ENCODE measurements at regions not wholly inside any gene's neighbourhood (a gene's known extent, or its start where the extent isn't known, plus 50 kb on each side); places are given as distances from the start of the nearest gene placed in this dataset.

GRCh38 chr4:74613266-74613665 lies 168.3 kb downstream of the AREG start:
- Mint-ChIP-seq H3K4me3 (no peak overlapping the region), H3K4me1 (ENCODE audit: low read depth) (peaks cover 10% of the 10 kb centered on the region), H3K36me3 (ENCODE audit: low read depth) (peaks cover 4% of the 10 kb centered on the region), H3K27ac (no peak overlapping the region), H3K9me3 (peaks cover 5% of the 10 kb centered on the region; the same call in 1 of the 2 replicates), H3K27me3 (ENCODE audit: insufficient read depth) (peaks cover 24% of the 10 kb centered on the region)
- no peak for DNase-seq
- no peak for TF ChIP-seq CTCF (IDR thresholded peaks at IDR 0.05)

GRCh38 chr4:74615411-74615810 lies 170.5 kb downstream of the AREG start:
- no peak for TF ChIP-seq CTCF (IDR thresholded peaks at IDR 0.05)
- Mint-ChIP-seq H3K4me3 (no peak overlapping the region), H3K27me3 (ENCODE audit: insufficient read depth) (peaks cover 24% of the 10 kb centered on the region), H3K36me3 (ENCODE audit: low read depth) (peaks cover 4% of the 10 kb centered on the region), H3K27ac (no peak overlapping the region), H3K9me3 (peaks cover 5% of the 10 kb centered on the region; the same call in 1 of the 2 replicates), H3K4me1 (ENCODE audit: low read depth) (peaks cover 18% of the 10 kb centered on the region)
- DNase-seq: no peak

GRCh38 chr4:74618166-74618565 lies 173.2 kb downstream of the AREG start:
- H3K9me3 Mint-ChIP-seq: peaks cover 5% of the 10 kb centered on the region; the same call in 1 of the 2 replicates
- no peak overlapping the region for H3K27ac Mint-ChIP-seq
- TF ChIP-seq CTCF (IDR thresholded peaks at IDR 0.05): no peak
- peaks cover 4% of the 10 kb centered on the region for H3K36me3 Mint-ChIP-seq (ENCODE audit: low read depth)
- DNase-seq: no peak
- no peak overlapping the region for H3K4me3 Mint-ChIP-seq
- peaks cover 21% of the 10 kb centered on the region for H3K4me1 Mint-ChIP-seq (ENCODE audit: low read depth)
- H3K27me3 Mint-ChIP-seq (ENCODE audit: insufficient read depth): peaks cover 19% of the 10 kb centered on the region

- Mint-ChIP-seq H3K4me1 (ENCODE audit: low read depth) (peaks cover 25% of the 10 kb centered on the region), H3K27ac (no peak overlapping the region), H3K27me3 (ENCODE audit: insufficient read depth) (peaks cover 15% of the 10 kb centered on the region), H3K36me3 (ENCODE audit: low read depth) (peaks cover 4% of the 10 kb centered on the region), H3K9me3 (peaks cover 5% of the 10 kb centered on the region; the same call in 1 of the 2 replicates), H3K4me3 (no peak overlapping the region)
- no peak for TF ChIP-seq CTCF (IDR thresholded peaks at IDR 0.05)
- peak; percentile 9 for DNase-seq
Measured at GRCh38 chr4:74618659-74619058, 173.7 kb downstream of the AREG start.

GRCh38 chr4:74619931-74620702 lies 174.2 kb downstream of the BTC start:
- peaks cover 5% of the 10 kb centered on the region; the same call in 1 of the 2 replicates for H3K9me3 Mint-ChIP-seq
- H3K4me1 Mint-ChIP-seq (ENCODE audit: low read depth): peaks cover 39% of the 10 kb centered on the region
- H3K36me3 Mint-ChIP-seq (ENCODE audit: low read depth): peaks cover 4% of the 10 kb centered on the region
- DNase-seq: no peak
- H3K27ac Mint-ChIP-seq: no peak overlapping the region
- TF ChIP-seq CTCF (IDR thresholded peaks at IDR 0.05): no peak
- H3K27me3 Mint-ChIP-seq (ENCODE audit: insufficient read depth): peaks cover 12% of the 10 kb centered on the region
- H3K4me3 Mint-ChIP-seq: no peak overlapping the region
